UCSD-AML1 (cell line): ENCODE measurements at regions not wholly inside any gene's neighbourhood (a gene's known extent, or its start where the extent isn't known, plus 50 kb on each side); places are given as distances from the start of the nearest gene placed in this dataset.

ENCODE experiments used
- DNase-seq: peaks from one replicate; lab custom pipeline; 2025; ENCODE audit not compliant: unreplicated experiment; lab: John Stamatoyannopoulos, UW

DNA sequence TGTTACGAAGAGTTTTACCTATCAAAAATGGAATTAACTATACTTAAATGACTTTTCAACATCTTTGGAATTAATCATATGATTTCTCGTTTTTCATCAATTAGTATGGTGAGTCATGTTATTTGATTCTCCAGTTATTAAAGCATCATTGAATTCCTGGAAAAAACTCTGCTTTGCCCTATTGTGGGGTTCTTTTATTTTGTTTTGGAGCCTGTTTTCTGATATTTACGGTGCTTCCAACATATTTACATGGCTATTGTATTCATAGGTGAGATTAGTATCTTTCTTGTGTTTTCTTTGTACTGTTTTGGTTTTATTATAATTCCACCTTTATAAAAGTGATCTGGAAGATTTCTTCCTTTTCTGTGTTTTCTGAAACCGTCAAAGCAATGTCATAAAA lies 902.7 kb downstream of the TBC1D22A start:
- DNase-seq: no peak

- no peak for DNase-seq
Measured at GRCh38 chr22:47663615-47664605, 901.5 kb downstream of the TBC1D22A start.

GRCh38 chr22:47659467-47660223 lies 897.2 kb downstream of the TBC1D22A start:
- no peak for DNase-seq

DNA sequence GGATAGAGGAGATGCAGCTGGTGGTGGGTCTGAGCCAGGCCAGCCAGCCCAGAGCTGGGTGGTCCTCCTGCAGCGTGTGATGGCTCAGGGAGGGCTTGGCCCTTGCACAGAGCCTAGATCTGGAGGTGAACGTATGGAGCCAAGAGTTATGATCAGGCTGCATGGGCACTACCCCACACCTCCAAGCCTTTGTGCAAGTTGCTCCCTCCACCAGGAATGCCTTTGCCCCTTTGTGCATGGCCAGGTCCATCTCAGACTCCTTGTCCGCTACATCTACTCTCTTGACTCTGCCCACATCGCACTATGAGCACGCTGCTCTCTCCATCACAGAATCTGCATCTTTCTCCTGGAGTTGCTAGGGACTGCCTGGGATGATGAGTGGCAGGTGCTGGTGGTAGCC lies 895.7 kb downstream of the TBC1D22A start:
- no peak for DNase-seq

DNA sequence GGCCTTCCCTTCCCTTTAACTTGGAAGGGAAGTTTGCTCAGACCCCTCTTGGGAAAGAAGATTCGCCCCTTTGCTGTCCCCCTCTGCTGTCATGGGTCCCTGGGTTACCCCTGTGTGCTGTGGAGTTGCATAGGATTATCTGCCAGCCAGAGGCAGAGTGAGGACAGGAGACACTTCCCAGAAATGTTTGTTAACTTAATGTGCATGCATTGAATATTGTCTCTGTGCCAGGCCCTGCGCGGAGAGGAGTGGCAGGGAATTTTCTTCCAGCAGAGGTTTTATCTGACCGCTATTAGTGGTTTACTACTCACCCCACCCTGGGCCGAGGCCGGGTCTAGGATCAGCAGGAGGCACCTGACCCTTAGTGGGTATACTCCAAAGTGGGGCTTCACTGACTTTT lies 894.8 kb downstream of the TBC1D22A start:
- no peak for DNase-seq

GRCh38 chr22:47656806-47657205 lies 894.4 kb downstream of the TBC1D22A start:
- DNase-seq: no peak

DNA sequence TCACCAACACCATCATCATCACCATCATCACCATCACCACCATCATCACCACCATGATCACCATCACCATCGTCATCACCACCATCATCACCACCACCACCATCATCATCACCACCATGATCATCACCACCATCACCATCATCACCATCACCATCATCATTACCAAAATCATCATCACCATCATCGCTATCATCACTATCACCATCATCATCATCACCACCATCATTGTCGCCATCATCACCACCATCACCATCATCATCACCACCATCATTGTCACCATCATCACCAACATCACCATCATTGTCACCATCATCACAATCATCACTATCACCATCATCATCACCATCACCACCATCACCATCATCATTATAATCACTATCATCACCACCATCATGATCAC lies 893.5 kb downstream of the TBC1D22A start:
- DNase-seq: no peak

- no peak for DNase-seq
Measured at GRCh38 chr22:47654922-47655491, 892.6 kb downstream of the TBC1D22A start.

GRCh38 chr22:47653921-47654320 lies 891.5 kb downstream of the TBC1D22A start:
- no peak for DNase-seq

DNA sequence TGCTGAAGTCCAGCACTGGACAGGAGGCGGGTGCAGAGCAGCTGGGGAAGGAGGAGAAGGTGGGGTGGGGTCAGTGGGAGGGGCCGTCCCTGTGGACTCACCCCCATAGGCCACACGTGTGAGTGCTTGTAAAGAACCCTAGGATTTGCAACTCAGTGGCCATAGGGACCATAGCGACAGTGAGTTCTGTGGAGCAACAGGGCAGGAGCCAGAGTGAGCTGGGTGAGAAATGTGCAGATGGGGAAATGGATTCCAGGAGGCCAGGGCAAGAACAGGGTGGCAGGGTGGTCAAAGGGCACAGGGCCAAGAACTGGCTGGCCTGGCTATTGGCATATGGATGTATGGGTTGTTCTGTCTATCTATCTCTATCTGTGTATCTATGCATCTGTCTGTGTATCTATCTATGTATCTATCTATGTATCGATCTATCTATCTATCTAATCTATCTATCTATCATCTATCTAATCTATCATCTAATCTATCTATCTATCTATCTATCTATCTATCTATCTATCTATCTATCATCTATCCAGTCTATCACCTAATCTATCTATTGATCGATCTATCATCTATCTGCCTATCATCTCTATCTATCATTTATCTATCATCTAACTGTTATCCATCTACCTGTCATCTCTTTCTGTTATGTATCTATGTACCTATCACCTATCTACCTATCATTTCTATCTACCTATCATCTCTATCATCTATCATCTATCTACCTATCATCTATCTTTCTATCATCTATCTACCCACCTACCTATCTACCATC lies 889.0 kb downstream of the TBC1D22A start:
- no peak for DNase-seq

DNA sequence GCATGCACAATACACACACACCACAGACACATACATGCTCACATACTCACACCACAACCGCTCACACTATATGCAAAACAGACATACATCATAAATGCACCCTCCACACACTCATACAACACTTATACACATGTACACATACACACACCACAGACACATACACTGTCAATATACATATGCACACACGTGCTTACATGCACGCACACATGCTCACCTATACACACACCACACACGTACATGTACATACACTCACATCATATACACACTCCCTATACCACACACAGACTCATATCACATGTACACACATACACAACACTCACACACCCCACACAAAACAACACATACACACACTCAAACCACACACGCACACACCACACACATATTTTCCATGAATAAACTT lies 885.3 kb downstream of the TBC1D22A start:
- DNase-seq: no peak

DNA sequence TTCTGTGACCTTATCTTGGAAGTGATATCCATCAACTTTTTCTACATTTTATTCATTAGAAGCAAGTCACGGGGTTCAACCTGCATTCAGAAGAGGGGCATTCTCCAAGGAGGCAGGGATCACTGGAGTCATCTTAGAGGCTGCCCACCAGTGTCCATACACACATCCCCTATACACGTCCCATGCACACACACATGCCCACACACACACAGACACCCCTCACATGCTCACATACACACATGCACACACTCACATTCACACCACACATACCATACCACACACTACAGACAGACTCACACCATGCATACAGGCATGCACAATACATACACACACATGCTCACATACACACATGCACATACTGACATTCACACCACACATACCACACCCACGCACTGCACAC lies 884.7 kb downstream of the TBC1D22A start:
- DNase-seq: no peak

GRCh38 chr22:47645923-47646322 lies 883.5 kb downstream of the TBC1D22A start:
- no peak for DNase-seq

- DNase-seq: no peak
Measured at GRCh38 chr22:47645450-47645914, 883.0 kb downstream of the TBC1D22A start.

GRCh38 chr22:47634347-47634746 lies 871.9 kb downstream of the TBC1D22A start:
- DNase-seq: no peak

GRCh38 chr22:47633111-47633510 lies 870.7 kb downstream of the TBC1D22A start:
- no peak for DNase-seq

- no peak for DNase-seq
Measured at GRCh38 chr22:47632701-47633100, 870.3 kb downstream of the TBC1D22A start.

GRCh38 chr22:47631571-47632102 lies 869.2 kb downstream of the TBC1D22A start:
- DNase-seq: no peak

GRCh38 chr22:47630741-47631534 lies 868.5 kb downstream of the TBC1D22A start:
- DNase-seq: no peak
